HG02588 (cell line): ENCODE measurements at regions not wholly inside any gene's neighbourhood (a gene's known extent, or its start where the extent isn't known, plus 50 kb on each side); places are given as distances from the start of the nearest gene placed in this dataset.
"Not testable (repeated sequence)": the region's sequence is repeated elsewhere in the genome, so short reads cannot be mapped to it uniquely, and the experiment has no call there.

Experiments
- ATAC-seq: cut with Tn5 transposase; IDR thresholded peaks from one replicate; pipeline ENCODE4 v1.9.1; 2021; ENCODE audit warnings: mild to moderate bottlenecking, moderate library complexity; ENCODE audit not compliant: unreplicated experiment

DNA sequence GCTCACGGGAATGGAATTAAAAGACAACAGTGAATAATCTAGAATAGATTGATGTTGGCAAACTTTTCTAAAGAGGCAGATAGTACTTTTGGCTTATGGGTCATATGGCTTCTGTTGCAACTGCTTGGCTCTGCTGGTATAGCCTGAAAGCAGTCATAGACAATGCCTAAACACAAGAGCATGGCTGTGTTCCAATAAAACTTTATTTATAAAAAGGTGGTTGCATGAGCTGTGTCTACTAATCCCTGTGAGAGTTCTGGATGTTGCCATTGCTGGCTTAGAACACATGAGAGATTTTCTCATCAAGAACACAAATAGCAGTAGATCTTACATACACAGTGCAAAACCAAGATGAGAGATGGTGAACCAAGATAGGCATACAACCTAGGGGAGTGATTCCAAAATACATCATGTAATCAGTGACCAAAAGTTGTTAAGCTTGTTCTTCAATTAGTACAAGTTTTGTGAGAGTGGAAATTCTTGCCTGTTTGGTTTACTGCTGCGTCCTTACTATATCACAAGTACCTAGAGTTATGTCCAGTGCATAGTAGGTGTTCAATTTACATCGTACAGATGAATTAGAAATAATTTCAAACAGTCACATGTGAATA lies 380.0 kb downstream of the METTL4 start:
- ATAC-seq = no peak

DNA sequence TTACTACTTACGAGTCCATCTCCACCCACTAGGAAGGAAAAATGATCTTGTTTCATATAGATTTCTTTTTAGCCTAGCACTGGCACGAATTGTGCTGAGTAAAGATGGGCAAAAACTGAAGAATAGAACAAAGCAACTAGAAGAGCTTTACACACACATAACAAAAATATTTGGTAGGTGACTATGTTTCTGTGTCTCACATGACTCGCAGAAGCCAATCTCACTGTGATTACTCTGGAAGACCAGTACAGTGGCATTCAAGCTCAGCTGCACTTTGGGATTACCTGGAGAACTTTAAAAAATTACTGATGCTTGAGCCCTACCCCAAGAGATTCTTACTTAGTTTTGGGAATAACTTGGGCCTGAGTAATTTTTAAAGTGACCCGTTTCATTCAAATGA lies 378.7 kb downstream of the METTL4 start:
- ATAC-seq = no peak

DNA sequence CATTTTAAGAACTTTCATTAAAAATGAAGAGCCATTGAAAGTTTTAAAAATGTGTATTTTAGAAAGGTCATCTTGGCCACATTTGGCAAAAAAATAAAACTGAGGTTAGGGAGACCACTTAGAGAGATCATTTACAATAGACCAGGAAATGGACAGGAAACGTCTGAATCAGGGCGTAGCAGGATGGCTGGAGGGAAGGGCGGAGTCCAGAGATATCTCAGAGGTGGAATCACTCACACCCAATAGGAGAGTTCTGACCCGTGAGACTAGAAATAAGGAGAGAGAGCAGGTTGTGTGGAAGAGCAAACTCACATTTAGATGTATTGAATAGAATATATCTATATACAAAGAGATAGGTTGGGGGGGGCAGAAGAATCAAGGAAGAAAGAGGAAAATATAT lies 373.4 kb downstream of the METTL4 start:
- no peak for ATAC-seq

DNA sequence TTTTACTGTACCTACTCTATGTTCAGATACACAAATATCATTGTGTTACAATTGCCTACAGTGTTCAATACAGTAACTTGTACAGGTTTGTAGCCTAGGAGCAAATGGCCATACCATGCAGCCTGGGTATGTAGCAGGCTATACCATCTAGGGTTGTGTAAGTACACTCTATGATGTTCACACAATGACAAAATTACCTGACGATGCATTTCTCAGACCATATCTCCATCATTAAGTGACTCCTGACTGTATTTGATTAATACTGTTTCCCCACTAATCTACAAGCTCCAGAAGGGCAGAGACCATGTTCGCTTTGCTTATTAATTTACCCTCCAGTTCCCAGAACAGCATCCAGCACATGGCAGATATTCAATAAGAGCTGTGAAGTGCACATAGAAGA lies 372.2 kb downstream of the METTL4 start:
- no peak for ATAC-seq

DNA sequence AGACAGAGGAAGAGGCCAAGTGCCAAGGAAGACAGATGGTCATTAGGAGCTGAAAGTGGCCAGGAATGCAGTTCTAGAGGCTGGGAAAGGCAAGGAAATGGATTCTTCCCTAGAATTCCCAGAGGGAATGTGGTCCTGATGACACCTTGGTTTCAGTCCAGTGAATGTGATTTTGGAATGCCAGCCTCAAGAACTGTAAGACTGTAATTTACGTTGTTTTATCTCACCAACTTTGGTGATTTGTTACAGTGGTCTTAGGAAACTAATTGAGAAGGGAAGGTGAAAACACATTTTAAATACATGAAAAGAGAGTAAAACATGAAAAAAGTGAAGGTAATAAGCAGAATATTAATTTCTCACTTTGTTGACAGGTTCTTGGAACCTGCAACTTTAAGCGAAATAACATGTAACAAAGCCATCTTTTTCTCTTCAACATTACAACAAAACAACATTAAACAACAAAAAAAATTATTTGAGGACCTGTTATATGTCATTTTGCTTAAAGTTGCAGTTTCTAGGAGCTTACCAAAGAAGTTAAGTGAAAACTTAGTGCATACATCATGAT lies 370.2 kb downstream of the METTL4 start:
- ATAC-seq = no peak

DNA sequence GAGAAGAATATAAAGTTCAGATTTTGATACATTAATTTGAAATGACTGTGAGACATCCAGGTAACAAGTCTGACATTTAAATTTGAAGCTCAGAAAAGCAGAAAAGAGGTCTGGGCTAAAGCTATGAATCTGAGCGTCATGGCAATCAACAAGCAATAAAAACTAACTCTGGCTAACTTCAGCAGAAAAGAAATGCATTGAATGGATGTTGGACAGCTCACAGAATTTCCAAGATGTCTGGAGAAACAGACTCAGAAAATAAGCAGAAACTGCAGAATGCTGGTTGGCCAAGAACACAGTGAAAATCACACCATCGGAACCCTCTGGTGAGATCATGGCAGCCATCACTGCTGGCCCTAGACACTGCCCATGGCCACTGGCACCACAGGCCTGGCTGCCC lies 366.6 kb downstream of the METTL4 start:
- ATAC-seq = no peak

DNA sequence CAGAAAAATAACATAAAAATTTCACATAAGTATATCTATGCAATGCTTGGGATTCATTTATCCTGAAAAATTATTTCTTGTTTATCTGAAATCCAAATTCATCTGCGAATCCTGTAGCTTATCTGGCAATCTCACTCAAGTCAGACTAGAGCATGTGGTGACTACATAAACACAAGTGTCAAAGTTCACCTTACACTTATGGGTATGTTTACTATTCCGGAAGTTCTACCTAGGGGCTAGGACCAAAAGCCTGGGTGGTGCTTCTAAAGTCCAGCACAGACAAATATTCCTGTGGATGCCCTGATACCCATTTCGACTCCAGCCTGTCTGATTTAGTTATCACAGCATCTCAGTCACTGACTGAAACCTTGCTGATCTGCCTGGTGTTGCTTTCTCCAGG lies 364.0 kb downstream of the METTL4 start:
- no peak for ATAC-seq

DNA sequence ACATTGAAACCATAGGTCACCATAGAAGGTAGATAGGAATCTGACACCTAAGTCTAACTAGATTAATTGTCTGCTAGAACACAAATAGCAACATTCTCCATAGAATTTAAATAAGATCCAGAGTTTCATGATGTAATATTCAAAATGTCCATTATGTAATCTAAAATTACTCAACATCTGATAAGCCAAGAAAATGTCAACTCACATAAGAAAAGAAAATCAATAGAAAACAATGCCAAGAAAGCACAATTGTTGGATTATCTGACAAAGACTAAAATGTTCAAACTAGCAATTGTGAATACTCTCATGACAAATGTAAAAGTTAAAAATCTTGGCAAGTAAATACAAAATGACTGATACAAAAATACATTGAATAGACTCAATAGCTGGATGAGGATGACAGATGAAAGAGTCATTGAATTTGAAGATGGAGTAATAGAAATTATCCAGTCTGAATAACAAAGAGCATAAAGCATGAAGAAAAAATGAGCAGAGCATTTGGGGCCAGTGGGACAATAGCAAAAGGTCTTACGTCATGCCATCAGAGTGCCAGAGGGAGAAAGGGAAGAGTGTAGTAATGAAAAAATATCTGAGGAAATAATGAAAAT lies 358.6 kb downstream of the METTL4 start:
- no peak for ATAC-seq

DNA sequence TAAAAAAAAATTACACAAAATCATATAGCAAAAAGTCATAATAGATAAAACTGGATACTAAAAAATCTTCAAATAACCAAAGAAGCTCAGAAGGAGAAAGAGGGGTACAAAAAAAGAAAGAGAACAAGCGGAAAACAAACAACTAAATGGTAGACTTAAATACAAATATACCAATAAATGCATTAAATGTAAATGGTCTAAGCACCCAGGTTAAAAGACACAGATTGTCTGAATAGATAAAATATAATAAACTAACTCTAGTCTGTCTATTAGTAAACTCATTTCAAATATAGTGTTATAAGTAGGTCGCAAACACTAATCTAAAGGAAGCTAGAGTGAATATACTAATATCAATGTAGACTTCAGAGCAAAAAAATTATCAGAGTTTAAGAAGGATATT lies 357.4 kb downstream of the METTL4 start:
- ATAC-seq = no peak

DNA sequence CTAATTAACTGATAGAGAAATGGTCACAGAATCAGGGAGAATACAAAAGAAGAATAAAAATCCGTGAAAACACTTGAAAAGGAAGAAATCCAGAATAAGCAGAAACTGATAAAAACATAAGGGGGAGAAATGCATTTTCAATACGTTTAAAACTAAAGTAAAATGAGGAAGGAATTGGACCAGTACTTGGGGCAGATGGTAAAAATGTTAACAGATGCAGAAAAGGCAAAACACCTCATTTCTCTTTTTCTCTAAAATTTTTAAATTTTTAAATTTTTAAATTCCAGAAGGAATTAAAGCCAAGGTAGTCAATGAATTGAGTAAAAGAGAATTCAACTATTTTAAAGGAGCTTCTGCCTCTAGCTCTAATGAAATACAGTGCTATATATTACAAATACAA lies 353.9 kb downstream of the METTL4 start:
- ATAC-seq = no peak

DNA sequence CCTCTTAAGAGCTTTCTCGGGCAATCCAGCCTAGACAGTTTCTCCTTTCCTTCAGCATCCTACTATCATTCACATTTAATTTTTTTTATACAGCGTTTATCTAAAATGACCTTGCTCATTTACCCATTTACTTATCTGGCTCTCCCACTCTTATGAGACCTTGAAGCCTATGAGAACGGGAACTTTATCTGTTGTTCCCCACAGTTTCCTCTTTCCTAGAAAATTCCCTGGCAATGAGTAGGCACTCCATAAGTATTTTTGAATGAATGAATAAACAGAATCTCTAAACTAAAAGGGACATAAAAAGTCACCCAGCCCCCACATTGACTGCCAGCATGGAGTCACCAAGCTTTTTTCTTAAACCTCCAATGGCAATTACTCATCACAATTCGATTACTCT lies 353.2 kb downstream of the METTL4 start:
- ATAC-seq = no peak

DNA sequence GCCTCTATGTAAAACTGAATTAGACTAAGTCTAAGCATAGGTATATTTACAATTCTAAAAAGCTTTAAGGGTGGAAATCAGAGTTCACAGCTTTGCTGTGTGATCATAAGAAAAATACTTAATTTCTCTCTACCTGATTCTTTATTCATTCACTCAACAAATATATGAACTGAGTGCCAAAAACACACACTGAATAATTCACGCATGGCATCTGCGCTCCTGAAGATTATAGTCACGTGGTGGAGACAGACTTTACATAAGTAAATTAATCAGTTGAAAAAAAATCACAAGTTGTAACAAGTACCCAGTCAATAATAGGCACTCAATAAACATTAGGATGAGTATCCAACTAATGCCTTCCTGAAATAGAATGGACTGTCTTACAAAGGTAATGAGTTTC lies 351.6 kb downstream of the METTL4 start:
- ATAC-seq = no peak

DNA sequence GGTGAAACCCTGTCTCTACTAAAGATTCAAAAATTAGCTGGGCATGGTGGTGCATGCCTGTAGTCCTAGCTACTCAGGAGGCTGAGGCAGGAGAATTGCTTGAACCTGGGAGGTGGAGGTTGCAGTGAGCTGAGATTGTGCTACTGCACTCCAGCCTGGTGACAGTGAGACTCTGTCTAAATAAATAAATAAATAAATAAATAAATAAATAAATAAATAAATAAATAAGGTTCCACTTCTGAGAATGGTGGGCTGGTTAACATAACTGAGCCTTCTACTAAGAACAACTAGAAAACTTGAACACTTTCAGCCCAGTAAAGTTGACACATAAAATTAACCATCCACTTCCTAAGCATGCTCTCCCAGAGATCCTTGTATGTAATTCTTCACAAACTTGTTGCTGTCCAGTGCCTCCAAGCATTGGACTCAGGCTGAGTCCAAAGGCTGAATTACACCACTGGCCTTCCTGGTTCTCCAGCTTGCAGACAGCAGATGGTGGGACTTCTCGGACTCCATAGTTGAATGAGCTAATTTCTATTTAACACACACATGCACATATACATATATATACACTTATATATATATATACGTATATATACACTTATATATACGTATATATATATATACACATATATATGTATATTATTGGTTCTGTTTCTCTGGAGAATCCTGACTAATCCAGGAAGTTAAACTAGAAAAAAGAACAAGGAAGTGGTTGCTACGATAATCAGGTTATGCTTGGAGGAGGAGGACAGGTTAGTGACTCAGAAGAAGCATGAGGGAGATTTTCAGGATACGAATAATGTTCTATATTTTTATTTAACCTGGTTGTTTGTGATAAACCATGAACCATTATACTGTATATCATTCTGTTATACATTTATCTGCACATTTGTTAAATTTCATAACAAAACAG lies 348.8 kb downstream of the METTL4 start:
- no peak for ATAC-seq

DNA sequence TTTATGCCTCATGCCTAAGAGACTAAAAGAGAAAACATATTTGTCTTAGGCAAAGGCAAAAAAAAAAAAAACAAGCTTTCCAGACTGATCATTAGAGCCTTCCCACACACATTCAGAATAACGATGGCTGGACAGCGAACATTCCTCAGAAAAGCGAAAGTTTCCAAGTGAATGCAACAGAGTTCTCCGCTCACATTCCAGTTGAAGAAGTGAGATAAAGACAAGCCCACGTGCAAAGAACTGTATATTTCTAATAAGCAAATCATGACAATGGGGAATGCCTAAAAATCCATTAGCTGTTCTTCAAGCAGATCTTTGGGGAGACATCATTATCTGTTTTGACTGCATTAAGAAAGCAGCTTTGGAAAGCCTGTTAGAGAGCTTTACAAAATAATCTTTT lies 347.9 kb downstream of the METTL4 start:
- no peak for ATAC-seq

DNA sequence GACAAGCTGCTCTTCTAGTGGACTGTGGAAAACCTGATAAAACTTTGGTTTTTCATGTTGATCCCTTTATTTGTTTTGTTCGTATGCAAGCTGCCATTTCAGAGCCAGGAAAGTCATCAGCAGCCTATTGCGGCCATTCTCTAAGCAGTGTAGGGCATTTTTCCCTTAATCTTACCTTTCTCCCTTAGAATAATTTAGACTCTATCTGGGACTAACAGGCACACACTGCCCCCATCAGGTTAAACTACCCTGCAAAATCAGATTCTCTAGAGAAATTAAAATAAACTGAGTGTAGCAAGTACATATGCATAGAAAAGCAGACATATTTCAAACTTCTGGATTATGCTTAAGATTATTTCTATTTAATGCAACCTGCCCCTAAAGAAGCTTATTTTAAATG lies 347.5 kb downstream of the METTL4 start:
- no peak for ATAC-seq

DNA sequence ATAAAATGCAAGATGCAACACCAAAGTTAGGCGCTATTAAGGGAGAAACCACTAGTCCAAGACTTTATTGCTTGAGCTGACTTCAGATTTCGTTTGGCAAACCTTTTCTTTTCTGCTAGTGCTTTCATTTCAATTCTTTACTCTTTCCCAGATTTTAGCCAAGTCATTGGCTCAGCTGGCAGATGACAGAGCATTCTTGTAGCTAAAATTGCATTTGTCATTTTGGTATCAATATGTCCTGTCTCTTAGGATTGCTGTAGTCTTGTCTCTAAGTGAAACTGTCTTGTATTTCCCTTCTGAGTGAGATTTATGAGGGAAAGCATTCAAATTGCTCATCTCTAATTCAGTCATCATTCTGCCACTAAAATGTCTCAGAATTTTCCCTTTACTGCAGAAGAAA lies 335.1 kb downstream of the METTL4 start:
- ATAC-seq = no peak

DNA sequence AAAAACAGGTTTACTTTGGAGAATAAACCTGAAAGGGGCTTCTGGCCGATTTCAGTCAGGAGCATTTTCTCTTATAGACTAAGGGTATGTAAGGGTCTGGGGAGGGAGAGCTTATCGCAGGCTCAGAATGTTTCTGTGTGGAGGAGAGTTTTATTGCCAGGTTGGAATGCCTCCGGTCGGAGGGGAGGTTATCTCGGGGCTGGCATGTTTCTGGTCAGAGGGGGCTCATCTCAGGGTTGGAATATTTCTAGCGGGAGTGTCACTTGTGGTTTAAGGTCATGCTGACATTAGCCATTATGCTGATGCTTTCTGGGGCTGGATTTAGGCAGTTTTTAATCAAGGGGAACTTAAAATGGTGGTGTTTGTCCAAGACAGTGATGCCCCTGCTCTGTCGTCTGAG lies 333.6 kb downstream of the METTL4 start:
- no peak for ATAC-seq

DNA sequence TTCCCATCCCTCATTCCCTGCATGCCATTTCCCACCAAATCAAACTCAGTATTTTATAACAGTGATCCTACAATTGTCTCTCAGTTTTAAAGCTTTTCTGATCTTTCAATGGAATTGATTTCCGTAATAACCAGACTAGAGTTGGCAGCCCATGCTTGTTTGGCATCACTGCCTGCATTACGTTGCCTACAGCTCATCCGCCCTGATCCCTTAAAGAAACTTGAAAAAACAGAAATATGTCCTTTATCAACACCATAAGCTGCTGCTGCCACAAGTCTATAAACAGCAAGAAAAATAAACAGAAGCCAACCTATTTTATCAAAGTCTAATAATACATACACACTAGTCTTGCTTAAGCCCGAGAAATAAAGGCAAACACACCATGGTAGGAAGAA lies 331.0 kb downstream of the METTL4 start:
- ATAC-seq = no peak

DNA sequence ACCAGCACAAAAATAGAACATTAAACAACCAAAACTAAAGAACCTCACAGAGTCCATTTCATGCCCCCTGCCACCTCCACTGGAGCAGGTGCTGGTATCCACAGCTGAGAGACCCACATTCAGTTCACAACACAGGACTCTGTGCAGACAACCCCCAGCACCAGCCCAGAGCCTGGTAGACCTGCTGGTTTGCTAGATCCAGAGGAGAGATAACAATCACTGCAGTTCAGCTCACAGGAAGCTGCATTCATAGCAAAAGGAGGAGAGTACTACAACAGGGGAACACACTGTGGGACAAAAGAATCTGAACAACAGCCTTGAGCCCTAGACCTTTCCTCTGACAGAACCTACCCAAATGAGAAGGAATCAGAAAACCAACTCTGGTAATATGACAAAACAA lies 326.7 kb downstream of the METTL4 start:
- ATAC-seq = no peak

DNA sequence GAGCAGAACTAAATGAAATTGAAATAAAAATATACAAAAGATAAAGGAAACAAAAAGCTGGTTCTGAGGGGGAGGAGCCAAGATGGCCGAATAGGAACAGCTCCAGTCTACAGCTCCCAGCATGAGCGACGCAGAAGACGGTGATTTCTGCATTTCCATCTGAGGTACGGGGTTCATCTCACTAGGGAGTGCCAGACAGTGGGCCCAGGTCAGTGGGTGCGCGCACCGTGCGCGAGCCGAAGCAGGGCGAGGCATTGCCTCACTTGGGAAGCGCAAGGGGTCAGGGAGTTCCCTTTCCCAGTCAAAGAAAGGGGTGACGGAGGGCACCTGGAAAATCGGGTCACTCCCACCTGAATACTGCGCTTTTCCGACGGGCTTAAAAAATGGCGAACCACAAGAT lies 324.2 kb downstream of the METTL4 start:
- ATAC-seq = not testable (repeated sequence)

DNA sequence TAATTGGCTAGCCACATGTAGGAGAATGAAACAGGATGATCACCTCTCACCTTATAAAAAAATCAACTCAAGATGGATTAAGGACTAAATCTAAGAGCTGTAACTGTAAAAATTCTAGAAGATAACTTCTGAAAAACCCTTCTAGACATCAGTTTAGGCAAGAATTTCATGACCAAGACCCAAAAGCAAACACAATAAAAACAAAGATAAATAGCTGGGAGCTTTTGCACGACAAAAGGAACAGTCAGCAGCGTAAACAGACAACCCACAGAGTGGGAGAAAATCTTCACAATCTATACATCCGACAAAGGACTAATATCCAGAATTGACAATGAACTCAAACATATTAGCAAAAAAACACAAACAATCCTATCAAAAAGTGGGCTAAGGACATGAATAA lies 316.3 kb downstream of the METTL4 start:
- ATAC-seq = no peak

DNA sequence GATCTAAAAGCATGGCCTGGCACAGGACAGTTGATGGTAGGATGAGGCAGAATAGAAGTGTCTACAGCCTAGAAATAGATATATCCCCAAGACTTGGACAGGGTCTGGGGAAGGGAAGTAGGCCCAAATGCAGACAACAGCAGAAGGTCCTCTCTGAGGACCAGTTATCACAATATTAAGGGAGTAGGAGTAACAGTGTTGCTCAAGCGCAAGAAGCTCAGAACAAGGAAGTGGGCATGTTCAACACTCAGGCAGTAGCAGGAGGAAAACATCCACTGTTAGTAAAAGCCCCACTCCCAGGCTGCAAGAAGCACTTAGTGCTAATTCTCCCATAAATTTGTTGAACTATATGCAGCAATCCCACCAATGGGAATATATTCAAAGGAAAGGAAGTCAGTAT lies 314.7 kb downstream of the METTL4 start:
- no peak for ATAC-seq
